NT2/D1 (cell line): ENCODE measurements at regions not wholly inside any gene's neighbourhood (a gene's known extent, or its start where the extent isn't known, plus 50 kb on each side); places are given as distances from the start of the nearest gene placed in this dataset.

Experiments
- SUZ12 ChIP-seq: IDR thresholded peaks from 2 replicates; pipeline ENCODE4 v1.6.1; 2011; ENCODE audit not compliant: insufficient read length, insufficient read depth; ENCODE audit errors: extremely low read depth
- YY1 ChIP-seq: IDR thresholded peaks from 2 replicates; pipeline ENCODE4 v1.6.1; 2011; ENCODE audit not compliant: insufficient read length, insufficient read depth
- ZNF274 ChIP-seq: IDR thresholded peaks from 2 replicates; pipeline ENCODE4 v1.6.1; 2011; ENCODE audit warnings: mild to moderate bottlenecking, low read depth, low read length

DNA sequence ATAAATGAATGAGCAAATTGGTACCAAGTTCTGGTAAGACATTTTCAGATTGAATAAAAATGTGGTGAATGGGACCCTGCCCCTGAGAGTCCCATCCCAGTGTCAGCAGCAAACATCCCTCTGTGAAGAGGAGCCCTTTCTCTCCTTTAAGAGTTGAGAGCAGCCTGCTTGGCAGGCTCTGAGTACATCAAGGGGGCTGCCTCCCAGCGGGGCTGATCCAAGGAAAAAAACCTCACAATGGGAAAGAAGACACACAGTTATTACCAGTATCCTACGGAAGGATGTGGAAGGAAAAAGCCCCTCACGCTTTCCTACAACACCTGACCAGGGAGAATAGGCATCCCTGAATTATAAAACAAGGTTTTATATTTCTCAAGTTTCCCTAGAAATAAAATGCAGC is 293.8 kb upstream of the B3GAT1 start:
- no peak for TF ChIP-seq YY1
- TF ChIP-seq ZNF274, result no peak
- TF ChIP-seq SUZ12, result no peak
